HK-2 (cell line): ENCODE measurements at regions not wholly inside any gene's neighbourhood (a gene's known extent, or its start where the extent isn't known, plus 50 kb on each side); places are given as distances from the start of the nearest gene placed in this dataset.

Experiments used
- DNase-seq: peaks from one replicate; pipeline ENCODE4 v3.0.0-alpha.2; 2018; ENCODE audit not compliant: unreplicated experiment

- DNase-seq = no peak
These were observed 258.9 kb upstream of the TLE4 start for GRCh38 chr9:79312686-79313421.

DNA sequence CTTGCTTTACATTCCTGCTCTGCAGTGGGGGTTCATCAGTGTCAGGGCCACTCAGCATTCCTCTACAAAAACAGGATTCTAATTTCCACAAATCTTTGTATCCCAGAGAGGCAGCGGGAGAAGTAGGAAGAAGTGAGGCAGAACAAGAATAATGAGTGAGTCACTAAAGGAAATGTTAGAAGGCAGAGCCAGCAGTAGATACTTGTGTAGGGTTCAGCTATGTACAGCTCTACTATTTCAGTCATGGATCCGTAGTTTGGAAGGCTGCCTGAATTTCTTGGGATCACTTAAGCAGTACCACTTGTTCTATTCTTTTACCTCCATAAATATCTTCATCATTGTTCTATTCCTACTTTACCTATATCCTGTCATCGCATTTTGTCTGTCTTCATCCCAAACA is 246.3 kb upstream of the TLE4 start:
- no peak for DNase-seq

DNA sequence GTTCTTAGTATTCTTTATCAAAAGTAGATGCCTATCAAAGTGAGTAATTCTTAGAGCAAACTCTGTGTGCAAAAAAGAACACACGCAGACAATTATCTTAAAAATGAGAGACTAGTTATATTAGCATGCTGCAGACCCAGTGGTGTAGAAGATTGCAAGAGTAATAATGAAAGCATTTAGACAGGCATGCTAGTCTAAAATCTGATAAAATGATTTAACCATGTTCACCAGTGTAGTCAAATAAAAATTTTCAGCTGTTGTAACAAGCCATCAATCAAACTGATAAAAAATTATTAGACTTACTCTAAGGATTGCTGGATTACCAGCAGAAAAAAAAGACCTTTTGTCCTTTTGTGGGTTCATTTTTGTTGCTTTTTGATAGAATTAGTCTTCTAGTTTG is 241.9 kb upstream of the TLE4 start:
- no peak for DNase-seq

DNA sequence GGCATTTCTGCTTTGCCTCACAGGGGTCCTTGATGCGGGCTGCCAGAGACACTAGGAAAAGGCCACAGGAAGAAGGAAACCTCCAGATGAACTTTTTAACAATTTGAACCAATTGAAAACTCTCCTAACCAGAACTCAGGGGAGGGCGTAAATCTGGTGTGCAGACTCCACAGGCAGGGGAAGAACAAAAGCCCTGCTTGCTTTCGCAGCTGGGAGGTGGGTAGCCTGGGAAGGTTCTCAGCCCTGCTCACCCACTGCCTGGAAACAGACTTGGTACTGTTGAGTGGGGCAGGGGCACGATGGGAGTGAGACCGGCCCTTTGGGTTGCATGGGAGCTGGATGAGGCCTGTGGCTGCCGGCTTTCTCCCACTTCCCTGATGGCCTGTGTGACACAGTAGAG is 237.8 kb upstream of the TLE4 start:
- DNase-seq = no peak

DNA sequence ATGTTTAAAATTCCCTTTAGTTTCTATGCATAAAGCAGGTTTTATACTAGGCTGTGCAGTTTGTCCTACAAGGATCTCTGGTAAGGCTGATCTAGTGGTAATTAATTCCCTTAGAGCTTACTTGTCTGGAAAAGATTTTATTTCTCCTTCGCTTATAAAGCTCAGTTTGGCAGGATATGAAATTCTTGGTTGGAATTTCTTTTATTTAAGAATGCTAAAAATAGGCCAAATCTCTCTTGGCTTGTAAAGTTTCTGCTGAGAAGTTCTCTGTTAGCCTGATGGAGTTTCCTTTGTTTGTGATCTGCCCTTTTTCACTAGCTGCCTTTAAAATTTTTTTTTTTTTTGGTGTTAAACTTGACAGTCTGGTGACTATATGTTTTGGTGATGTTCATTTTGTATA is 237.1 kb upstream of the TLE4 start:
- no peak for DNase-seq

DNA sequence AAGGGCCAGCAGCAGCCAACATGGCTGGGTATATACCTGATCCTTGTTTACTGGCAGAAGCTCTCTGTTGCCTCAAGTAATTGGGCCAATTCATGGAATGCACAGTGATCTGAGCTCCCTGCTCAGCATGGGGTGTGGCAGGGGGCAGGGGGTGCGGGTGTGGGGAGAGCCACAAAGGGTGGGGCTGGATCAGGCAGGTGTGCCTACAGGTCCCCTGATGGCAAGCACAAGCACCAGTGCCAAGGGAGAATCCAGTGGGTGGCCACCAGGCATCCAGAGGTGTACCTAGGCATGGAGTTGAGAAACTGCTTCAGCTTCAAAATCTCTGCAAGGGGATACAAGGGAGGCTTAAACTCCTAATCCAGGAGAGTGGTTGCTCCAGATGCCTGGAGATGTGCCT is 235.8 kb upstream of the TLE4 start:
- DNase-seq = no peak

DNA sequence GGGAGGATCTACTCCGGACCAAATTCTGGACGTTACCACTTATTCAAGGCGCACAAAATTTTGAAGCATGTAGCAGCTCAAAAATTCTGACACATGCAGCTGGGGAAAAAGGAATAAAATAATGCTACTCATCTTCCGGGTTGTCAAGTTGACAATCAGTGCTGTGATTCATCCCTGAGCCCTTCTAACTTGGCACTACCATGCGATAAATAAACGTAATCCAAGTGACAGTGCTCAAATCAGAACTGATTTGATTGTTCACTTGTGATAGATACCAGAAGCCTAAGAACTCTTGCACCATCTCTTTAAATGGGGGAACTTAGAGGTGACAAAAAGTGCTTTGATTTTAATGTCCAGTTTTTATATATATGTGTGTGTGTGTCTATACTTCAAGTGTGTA is 230.2 kb upstream of the TLE4 start:
- no peak for DNase-seq

DNA sequence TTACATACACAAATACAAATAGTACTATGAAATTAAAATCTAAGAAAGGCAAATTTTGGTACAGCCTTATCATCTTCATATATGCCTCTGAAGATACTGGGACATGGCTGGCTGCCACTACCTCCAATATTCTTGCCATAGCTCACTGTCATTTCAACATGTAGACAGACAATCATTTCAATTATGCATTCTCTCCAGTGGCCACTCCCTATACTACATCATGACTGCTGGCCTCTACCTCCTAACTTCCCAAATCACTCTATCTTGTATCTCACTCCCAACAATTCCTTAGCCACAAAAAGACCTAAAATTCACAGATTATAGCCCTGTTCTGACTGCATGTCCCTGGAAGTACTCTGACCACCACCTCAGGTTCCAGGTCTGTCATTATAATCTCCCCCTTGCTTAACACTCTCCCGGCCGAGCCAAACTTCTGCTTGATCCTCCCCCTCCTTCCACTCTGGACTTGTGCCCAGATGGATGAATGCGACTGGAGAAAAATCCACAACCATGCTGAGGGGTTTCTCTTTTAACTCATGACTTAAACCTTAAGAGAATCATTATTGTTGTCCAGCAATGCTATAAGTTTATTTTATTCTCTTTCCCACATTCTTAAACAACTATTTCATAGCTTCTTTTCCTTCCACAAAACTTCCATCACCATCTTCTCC is 225.3 kb upstream of the TLE4 start:
- DNase-seq = no peak

GRCh38 chr9:79352322-79352721 is 219.4 kb upstream of the TLE4 start:
- DNase-seq = no peak

GRCh38 chr9:79353856-79354520 is 217.8 kb upstream of the TLE4 start:
- DNase-seq = no peak

- DNase-seq = no peak
These were observed 214.6 kb upstream of the TLE4 start for GRCh38 chr9:79357194-79357593.

- no peak for DNase-seq
These were observed 214.1 kb upstream of the TLE4 start for GRCh38 chr9:79357616-79358015.

DNA sequence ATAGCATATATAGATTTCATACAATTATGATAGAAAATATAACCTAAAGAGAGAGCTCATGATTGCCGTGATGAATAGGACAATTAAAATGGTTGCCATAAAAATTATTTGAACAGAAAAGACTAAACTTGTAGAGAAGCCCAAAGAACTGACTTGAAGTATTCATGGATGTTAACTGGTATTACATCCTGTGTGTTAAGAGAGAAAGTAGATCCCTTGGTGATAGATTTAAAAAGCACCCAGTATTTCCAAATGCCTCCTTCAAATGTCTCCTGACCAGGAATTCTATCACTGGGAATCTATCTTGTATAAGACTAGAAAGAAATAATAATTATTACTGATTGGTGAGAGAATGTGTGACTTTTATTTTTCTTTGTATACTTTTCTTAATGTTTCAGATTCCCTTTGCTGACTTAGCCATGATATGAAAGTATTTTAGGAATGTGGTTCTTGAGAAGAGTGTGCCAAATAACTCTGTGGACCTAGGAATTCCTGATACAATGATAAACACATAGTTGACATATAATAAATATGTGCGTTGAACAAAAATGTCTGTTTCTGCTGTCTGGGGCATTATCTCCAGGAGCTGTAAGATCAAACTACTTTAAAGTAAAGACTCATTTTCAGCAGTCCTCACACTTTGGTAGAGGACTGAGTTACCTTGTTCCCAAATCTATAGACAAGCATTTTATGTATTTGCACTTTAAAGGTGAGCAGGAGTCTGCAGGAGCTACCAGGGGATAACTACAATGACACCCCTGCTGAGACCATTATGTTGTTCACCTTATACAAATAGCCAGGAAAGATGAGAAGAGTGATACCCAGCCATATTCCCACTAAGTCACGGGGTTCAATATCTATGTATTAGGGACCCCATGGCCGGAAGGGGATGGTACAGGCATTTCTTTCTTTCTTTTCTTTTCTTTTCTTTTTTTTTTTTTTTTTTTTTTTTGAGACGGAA is 211.1 kb upstream of the TLE4 start:
- DNase-seq = no peak

DNA sequence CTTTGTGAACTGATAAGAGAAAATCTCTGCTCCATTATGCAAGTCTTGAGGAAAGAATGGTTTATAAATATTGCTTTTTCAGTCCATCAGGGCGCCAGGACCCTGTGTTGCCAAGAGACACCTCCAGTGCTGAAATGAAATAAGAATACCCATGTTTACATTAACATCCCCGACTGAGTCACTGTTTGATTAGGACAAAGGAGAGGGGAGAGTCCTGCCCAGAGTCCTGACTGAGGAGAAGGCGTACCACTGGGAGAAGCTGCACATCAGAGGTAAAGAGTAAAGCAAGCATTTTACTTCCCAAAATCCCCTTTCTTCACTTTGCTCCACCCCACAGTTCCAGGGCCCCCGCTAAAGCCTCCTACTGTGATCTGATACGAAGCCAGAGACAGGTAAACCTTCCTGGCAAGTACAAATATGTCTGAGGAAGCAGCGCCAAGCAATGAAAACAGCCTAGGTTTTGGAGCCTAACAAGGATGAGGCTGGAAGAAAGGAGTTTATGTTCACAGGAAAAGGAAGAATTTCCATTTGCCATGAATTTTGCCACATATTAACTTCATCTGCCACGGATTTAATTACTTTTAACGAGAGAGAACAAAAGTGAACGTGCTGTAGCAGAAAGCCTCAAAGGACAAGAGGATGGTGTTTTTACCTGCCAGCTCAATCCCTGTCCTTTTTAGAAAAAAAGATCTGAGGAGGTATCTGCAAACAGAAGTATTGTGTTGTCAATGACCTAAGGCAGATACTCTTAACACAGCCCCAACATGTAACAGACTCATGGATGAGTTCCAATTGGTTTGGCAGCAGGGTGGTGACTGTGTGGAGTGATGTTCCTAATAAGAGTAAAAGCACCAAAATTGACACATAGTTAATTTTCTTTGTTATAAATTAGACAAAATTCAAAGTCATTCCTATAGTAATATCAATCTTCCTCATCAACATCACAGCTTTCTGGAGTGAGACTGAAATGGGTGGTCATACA is 209.4 kb upstream of the TLE4 start:
- DNase-seq = no peak

- DNase-seq = no peak
These were observed 202.1 kb upstream of the TLE4 start for GRCh38 chr9:79369676-79370075.

- DNase-seq = no peak
These were observed 200.5 kb upstream of the TLE4 start for GRCh38 chr9:79371301-79371700.

- DNase-seq = no peak
These were observed 199.7 kb upstream of the TLE4 start for GRCh38 chr9:79371948-79372555.

DNA sequence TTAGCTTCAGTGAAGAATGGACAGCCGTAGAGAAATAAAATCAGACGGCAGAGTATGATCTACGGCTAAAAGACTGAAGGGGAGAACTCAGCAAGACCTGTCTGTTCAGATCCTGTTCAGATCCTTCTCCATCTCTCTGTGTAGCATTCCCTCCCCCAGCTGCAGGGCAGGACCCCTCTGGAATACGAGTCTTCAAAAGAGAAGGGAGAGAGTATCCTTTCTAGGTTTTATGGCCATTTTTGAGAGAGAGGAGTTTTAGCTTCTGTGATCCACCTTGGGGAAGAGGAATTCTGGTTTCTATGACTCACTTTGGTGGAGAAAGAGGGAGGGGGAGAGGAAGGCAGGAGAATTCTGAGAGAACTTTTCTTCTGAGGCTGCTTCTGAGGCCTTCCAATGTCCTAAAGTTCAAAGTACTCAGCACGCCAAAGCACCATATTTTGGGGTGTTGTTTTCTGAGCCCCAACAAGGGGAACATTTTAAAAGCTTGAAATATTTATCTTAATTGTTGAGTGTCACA is 194.4 kb upstream of the TLE4 start:
- no peak for DNase-seq

GRCh38 chr9:79378107-79378506 is 193.7 kb upstream of the TLE4 start:
- DNase-seq = no peak

DNA sequence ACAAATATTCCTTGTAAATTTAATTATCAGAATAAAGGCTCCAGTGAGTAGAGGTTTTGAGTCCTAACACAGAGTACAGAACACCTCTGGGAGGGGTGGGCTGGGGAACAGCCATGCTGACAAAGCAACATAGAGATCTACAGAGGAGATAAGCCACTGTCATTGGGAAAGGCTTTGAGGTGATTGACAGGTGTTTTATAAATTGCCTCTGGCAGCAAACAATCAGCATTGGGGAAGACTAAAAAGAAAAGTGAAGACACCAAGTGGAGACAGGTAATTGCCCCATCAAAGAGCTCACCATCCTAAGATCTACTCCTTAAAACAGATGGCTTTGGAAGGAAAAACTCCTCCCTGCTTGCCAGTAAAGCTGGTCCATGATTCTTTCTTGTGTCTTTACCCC is 189.7 kb upstream of the TLE4 start:
- no peak for DNase-seq
